Mammary epithelial cell (primary cell): ENCODE measurements at regions not wholly inside any gene's neighbourhood (a gene's known extent, or its start where the extent isn't known, plus 50 kb on each side); places are given as distances from the start of the nearest gene placed in this dataset.

ENCODE experiments used
- CTCF ChIP-seq, 2 donors: IDR thresholded peaks in 1 of 2; conservative IDR thresholded peaks in 1 of 2; 2 replicates each; pipeline ENCODE4 v1.5.1; 2011 to 2012; ENCODE audit warnings: inconsistent platforms in 2 of 2, low read length in 2 of 2, mild to moderate bottlenecking in 2 of 2, control low read depth in 1 of 2, low read depth in 1 of 2; ENCODE audit not compliant: insufficient read depth in 1 of 2; ENCODE audit errors: extremely low read depth in 1 of 2
- EZH2 ChIP-seq: IDR thresholded peaks from 2 replicates; pipeline ENCODE4 v1.6.1; 2012; ENCODE audit warnings: low read length, inconsistent platforms, borderline replicate concordance

GRCh38 chr7:47154791-47155190 is 427.1 kb downstream of the TNS3 start:
- no peak for TF ChIP-seq CTCF (conservative IDR thresholded peaks at IDR 0.05 in 1 of 2, IDR thresholded peaks at IDR 0.05 in 1 of 2; ENCODE audit: extremely low read depth in 1 of 2, insufficient read depth in 1 of 2, low read depth in 1 of 2, low read length in 2 of 2)
- TF ChIP-seq EZH2 = no peak
